Central memory CD4-positive, alpha-beta T cell (primary cell): ENCODE measurements at regions not wholly inside any gene's neighbourhood (a gene's known extent, or its start where the extent isn't known, plus 50 kb on each side); places are given as distances from the start of the nearest gene placed in this dataset.

ENCODE experiments used
- DNase-seq: peaks from one replicate; pipeline ENCODE4 v3.0.0; 2022

DNA sequence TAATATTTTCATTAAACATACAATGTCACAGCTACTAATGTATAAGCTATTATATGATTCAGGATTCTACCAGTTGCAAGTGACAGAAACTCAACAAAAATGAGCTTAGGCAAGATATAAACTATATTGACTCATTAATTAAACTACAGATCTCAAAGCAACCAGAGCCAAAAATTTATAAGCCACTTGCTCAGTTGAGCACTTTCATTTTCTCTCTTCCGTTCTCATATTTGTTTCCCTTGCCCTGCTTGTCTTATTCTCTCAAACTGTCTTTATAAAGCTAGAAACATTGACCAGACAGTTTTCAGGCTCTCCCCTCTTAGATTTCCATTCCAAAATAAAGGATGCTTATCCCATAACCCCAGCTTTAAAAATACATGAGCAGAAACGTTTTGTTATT, 60.2 kb upstream of the DGKB start:
- no peak for DNase-seq

DNA sequence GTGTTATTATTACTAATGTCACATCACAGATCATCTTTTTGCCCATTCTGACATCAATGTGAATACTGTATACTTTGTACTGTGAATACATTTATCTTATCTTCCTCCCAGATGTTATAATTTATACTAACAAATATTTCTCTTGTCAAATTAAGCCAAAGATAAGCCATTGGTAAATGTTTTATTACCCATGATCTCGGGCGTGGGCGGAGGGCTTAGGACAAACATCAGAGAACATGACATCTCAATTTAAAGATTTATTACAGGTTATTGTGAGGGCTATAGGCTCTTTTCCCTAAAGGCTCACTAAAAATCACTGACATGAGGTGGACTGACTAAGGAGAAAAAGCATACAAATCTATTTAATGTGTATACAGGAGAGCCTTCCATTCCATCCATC, 58.2 kb upstream of the DGKB start:
- DNase-seq: no peak

DNA sequence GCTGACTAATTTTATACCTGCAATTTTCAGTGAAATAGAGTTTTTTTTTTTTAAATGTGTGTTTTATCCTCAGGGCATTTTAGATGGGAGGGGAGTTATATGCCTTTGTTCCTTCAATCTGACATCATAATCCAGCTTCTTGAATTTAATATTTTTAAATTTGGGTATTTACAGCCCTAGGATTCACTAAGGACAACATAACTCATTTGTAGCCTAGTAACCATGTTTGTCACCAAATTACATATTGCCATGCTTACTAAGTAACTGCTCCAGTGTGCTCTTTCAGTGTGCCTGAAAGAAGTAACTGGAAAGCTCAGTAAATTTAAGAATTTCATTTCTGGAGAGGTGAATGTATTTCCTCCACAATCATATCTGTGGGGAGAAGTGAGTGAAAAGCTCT, 56.8 kb upstream of the DGKB start:
- no peak for DNase-seq

DNA sequence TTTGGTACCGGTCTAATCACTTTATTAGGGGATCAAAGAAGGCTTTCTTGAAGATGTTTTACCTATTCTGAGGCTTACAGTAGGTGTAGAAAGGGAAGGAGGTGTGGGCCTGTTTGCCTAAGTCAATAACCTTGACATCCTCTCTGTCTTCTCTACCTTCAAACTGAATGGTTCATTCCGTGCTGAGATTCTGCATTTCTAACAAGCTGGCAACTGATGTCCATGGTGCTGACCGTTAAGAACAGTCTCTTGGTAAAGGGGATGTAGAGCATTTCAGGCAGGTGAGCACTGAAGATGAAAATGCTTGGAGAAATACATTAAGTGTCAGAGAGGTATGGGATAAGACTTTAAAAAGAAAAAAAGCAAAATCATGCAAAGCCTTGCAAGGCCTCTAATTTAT, 51.5 kb upstream of the DGKB start:
- no peak for DNase-seq
